ENCODE measurements at regions not wholly inside any gene's neighbourhood (a gene's known extent, or its start where the extent isn't known, plus 50 kb on each side); places are given as distances from the start of the nearest gene placed in this dataset.

GRCh38 chr4:18645351-18645750 lies 623.8 kb upstream of the LCORL start:
- no peak for TF ChIP-seq CTCF (IDR thresholded peaks at IDR 0.05)
- Histone ChIP-seq H3K4me1 (no peaks in the 10 kb centered on the region), H3K27ac (no peak overlapping the region), H3K27me3 (no peaks in the 10 kb centered on the region), H3K9me3 (no peaks in the 10 kb centered on the region), H3K4me3 (no peak overlapping the region), H3K36me3 (no peaks in the 10 kb centered on the region)
- intact Hi-C loops (cut with DNase I), result no loop called here
- DNase-seq (ENCODE audit: low spot score in 2 of 2), result no peak

GRCh38 chr4:18641334-18641733 lies 619.8 kb upstream of the LCORL start:
- no peak for TF ChIP-seq CTCF (IDR thresholded peaks at IDR 0.05)
- Histone ChIP-seq H3K36me3 (no peaks in the 10 kb centered on the region), H3K4me1 (no peaks in the 10 kb centered on the region), H3K27me3 (no peaks in the 10 kb centered on the region), H3K9me3 (no peaks in the 10 kb centered on the region), H3K27ac (no peak overlapping the region), H3K4me3 (no peak overlapping the region)
- intact Hi-C loops (cut with DNase I), result no loop called here
- no peak for DNase-seq (ENCODE audit: low spot score in 2 of 2)

GRCh38 chr4:18638031-18638430 lies 616.5 kb upstream of the LCORL start:
- Histone ChIP-seq H3K27me3 (no peaks in the 10 kb centered on the region), H3K4me3 (no peak overlapping the region), H3K27ac (no peak overlapping the region), H3K4me1 (no peaks in the 10 kb centered on the region), H3K36me3 (no peaks in the 10 kb centered on the region), H3K9me3 (no peaks in the 10 kb centered on the region)
- DNase-seq (ENCODE audit: low spot score in 2 of 2), result no peak
- intact Hi-C loops (cut with DNase I), result no loop called here
- no peak for TF ChIP-seq CTCF (IDR thresholded peaks at IDR 0.05)

GRCh38 chr4:18636001-18636585 lies 614.5 kb upstream of the LCORL start:
- H3K4me3 ChIP-seq, result no peak overlapping the region
- H3K27ac ChIP-seq, result no peak overlapping the region
- H3K4me1 ChIP-seq, result no peaks in the 10 kb centered on the region
- H3K9me3 ChIP-seq, result no peaks in the 10 kb centered on the region
- no peak for DNase-seq (ENCODE audit: low spot score in 2 of 2)
- TF ChIP-seq CTCF (IDR thresholded peaks at IDR 0.05), result no peak
- H3K27me3 ChIP-seq, result no peaks in the 10 kb centered on the region
- intact Hi-C loops (cut with DNase I), result no loop called here
- no peaks in the 10 kb centered on the region for H3K36me3 ChIP-seq

- TF ChIP-seq CTCF (IDR thresholded peaks at IDR 0.05), result no peak
- no peaks in the 10 kb centered on the region for H3K36me3 ChIP-seq
- no peak overlapping the region for H3K27ac ChIP-seq
- no peak for DNase-seq (ENCODE audit: low spot score in 2 of 2)
- H3K4me1 ChIP-seq, result no peaks in the 10 kb centered on the region
- intact Hi-C loops (cut with DNase I), result no loop called here
- H3K4me3 ChIP-seq, result no peak overlapping the region
- H3K27me3 ChIP-seq, result no peaks in the 10 kb centered on the region
- H3K9me3 ChIP-seq, result no peaks in the 10 kb centered on the region
Measured at GRCh38 chr4:18635531-18635930, 614.0 kb upstream of the LCORL start.

GRCh38 chr4:18631586-18631985 lies 610.0 kb upstream of the LCORL start:
- H3K36me3 ChIP-seq, result no peaks in the 10 kb centered on the region
- no peak for DNase-seq (ENCODE audit: low spot score in 2 of 2)
- H3K4me3 ChIP-seq, result no peak overlapping the region
- no peaks in the 10 kb centered on the region for H3K9me3 ChIP-seq
- H3K27ac ChIP-seq, result no peak overlapping the region
- intact Hi-C loops (cut with DNase I), result no loop called here
- H3K27me3 ChIP-seq, result no peaks in the 10 kb centered on the region
- H3K4me1 ChIP-seq, result no peaks in the 10 kb centered on the region
- TF ChIP-seq CTCF (IDR thresholded peaks at IDR 0.05), result no peak

All from ascending aorta (tissue), 2 donors.